ENCODE measurements at regions not wholly inside any gene's neighbourhood (a gene's known extent, or its start where the extent isn't known, plus 50 kb on each side); places are given as distances from the start of the nearest gene placed in this dataset.

DNA sequence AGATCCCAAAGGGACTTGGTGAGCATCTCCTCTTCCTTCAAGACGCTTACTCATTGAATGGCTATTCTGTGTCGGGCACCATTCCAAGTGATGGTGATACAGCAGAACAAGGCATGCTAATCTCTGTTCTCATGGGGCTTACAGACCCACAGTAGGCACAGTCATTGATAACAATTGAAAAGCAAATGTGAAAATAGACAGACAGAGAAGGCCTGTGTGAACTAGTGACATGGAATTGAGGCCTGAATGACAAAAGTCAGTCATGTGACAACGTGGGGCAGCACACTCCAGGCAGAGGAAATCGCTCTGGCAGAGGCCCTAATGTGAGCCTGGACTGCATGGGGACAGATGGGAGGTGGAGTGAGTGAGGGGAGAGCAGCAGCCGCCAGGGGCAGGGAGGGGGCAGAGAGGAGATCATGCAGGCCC is 70.7 kb upstream of the CPLX2 start:
- TF ChIP-seq EZH2 (IDR thresholded peaks at IDR 0.05; ENCODE audit: borderline replicate concordance, insufficient read depth, low read depth, low read length, poor library complexity, severe bottlenecking) = no peak
- TF ChIP-seq CTCF (IDR thresholded peaks at IDR 0.05) = no peak
- ChIA-PET CTCF (no interaction called here), POLR2A (no interaction called here)
- Histone ChIP-seq H3K9ac (ENCODE audit: low read length) (no peak overlapping the region), H3K27me3 (replicated peaks in 1 of 4; ENCODE audit: control extremely low read depth in 1 of 4, control insufficient read depth in 3 of 4, insufficient read depth in 4 of 4, low read length in 3 of 4) (peaks cover 0 to 57% (median 34%) of the 10 kb centered on the region in 4 experiments), H3K36me3 (replicated peaks in 1 of 2; ENCODE audit: control extremely low read depth in 1 of 2, control insufficient read depth in 1 of 2, extremely low read depth in 1 of 2, insufficient read depth in 2 of 2, low read length in 1 of 2) (no peaks in the 10 kb centered on the region), H3K4me3 (ENCODE audit: control extremely low read depth in 1 of 5, extremely low read depth in 1 of 5, insufficient read depth in 1 of 5, low read depth in 2 of 5, low read length in 4 of 5) (no peak overlapping the region), H3K9me3 (ENCODE audit: control extremely low read depth in 1 of 3, control insufficient read depth in 2 of 3, insufficient read depth in 1 of 3, low read length in 2 of 3) (peaks cover 0 to 28% (median 0%) of the 10 kb centered on the region in 3 donors), H2AFZ (ENCODE audit: insufficient read depth, low read depth, low read length, poor library complexity, severe bottlenecking) (no peak overlapping the region), H3K4me1 (ENCODE audit: control insufficient read depth in 2 of 2, insufficient read depth in 2 of 2, low read length in 2 of 2) (peaks cover 9 to 24% of the 10 kb centered on the region in 2 donors), H3K27ac (ENCODE audit: low read length in 2 of 2) (no peak overlapping the region), H4K20me1 (ENCODE audit: control insufficient read depth, insufficient read depth, low read length, poor library complexity, severe bottlenecking) (no peaks in the 10 kb centered on the region), H3K4me2 (replicated peaks; ENCODE audit: low read depth, low read length, poor library complexity, severe bottlenecking) (no peak overlapping the region), H3K79me2 (ENCODE audit: control insufficient read depth, insufficient read depth, low read length) (no peaks in the 10 kb centered on the region)
- DNase-seq = no peak
- intact Hi-C loops (cut with micrococcal nuclease) = no loop called here
- Mint-ChIP-seq H3K27me3 (peaks cover 55% of the 10 kb centered on the region), H3K9me3 (ENCODE audit: insufficient read depth) (no peaks in the 10 kb centered on the region), H3K27ac (no peak overlapping the region), H3K4me3 (no peak overlapping the region), H3K4me1 (peaks cover 12% of the 10 kb centered on the region)
- WGBS (ENCODE audit: insufficient coverage) = 55% methylated on average over 4 of the region's 5 CpGs
- no peak for ATAC-seq (ENCODE audit: low read depth)

- WGBS (ENCODE audit: insufficient coverage) = 81% methylated on average over 8 of the region's 8 CpGs
- Histone ChIP-seq H3K79me2 (ENCODE audit: control insufficient read depth, insufficient read depth, low read length) (no peaks in the 10 kb centered on the region), H3K36me3 (replicated peaks in 1 of 2; ENCODE audit: control extremely low read depth in 1 of 2, control insufficient read depth in 1 of 2, extremely low read depth in 1 of 2, insufficient read depth in 2 of 2, low read length in 1 of 2) (no peaks in the 10 kb centered on the region), H3K27me3 (replicated peaks in 1 of 4; ENCODE audit: control extremely low read depth in 1 of 4, control insufficient read depth in 3 of 4, insufficient read depth in 4 of 4, low read length in 3 of 4) (peaks cover 0 to 45% (median 21%) of the 10 kb centered on the region in 4 experiments), H2AFZ (ENCODE audit: insufficient read depth, low read depth, low read length, poor library complexity, severe bottlenecking) (no peak overlapping the region), H4K20me1 (ENCODE audit: control insufficient read depth, insufficient read depth, low read length, poor library complexity, severe bottlenecking) (no peaks in the 10 kb centered on the region), H3K27ac (ENCODE audit: low read length in 2 of 2) (no peak overlapping the region), H3K4me3 (ENCODE audit: control extremely low read depth in 1 of 5, extremely low read depth in 1 of 5, insufficient read depth in 1 of 5, low read depth in 2 of 5, low read length in 4 of 5) (no peak overlapping the region), H3K9ac (ENCODE audit: low read length) (no peak overlapping the region), H3K4me1 (ENCODE audit: control insufficient read depth in 2 of 2, insufficient read depth in 2 of 2, low read length in 2 of 2) (peaks cover 5 to 13% of the 10 kb centered on the region in 2 donors), H3K9me3 (ENCODE audit: control extremely low read depth in 1 of 3, control insufficient read depth in 2 of 3, insufficient read depth in 1 of 3, low read length in 2 of 3) (peaks cover 0 to 13% (median 0%) of the 10 kb centered on the region in 3 donors), H3K4me2 (replicated peaks; ENCODE audit: low read depth, low read length, poor library complexity, severe bottlenecking) (no peak overlapping the region)
- DNase-seq (no peak), ATAC-seq (ENCODE audit: low read depth) (no peak)
- intact Hi-C loops (cut with micrococcal nuclease) = no loop called here
- TF ChIP-seq CTCF (IDR thresholded peaks at IDR 0.05) (no peak), EZH2 (IDR thresholded peaks at IDR 0.05; ENCODE audit: borderline replicate concordance, insufficient read depth, low read depth, low read length, poor library complexity, severe bottlenecking) (no peak)
- Mint-ChIP-seq H3K27me3 (peaks cover 62% of the 10 kb centered on the region), H3K27ac (no peak overlapping the region), H3K4me1 (peaks cover 11% of the 10 kb centered on the region), H3K9me3 (ENCODE audit: insufficient read depth) (no peaks in the 10 kb centered on the region), H3K4me3 (no peak overlapping the region)
- ChIA-PET CTCF (no interaction called here), POLR2A (no interaction called here)
These were observed 69.0 kb upstream of the CPLX2 start for GRCh38 chr5:175802361-175802760.

Data from B cell (primary cell).